Pancreas (tissue), 10 donors: ENCODE measurements at regions not wholly inside any gene's neighbourhood (a gene's known extent, or its start where the extent isn't known, plus 50 kb on each side); places are given as distances from the start of the nearest gene placed in this dataset.

Source experiments
- ATAC-seq, 4 donors: fragments of 200-7000 bp; cut with Tn5 transposase; one replicate each; pipeline versions ENCODE4 v1.8.0 to v1.9.1; 2020; ENCODE audit warnings: mild to moderate bottlenecking in 4 of 4, moderate library complexity in 4 of 4
- DNase-seq, 6 donors: peaks; one replicate each; pipeline ENCODE4 v3.0.0-alpha.2; 2020
- FAIRE-seq: peaks from 2 replicates; lab custom pipeline; 2012; peaks lifted over from hg19 to GRCh38; lab: Jason Lieb, UNC
- H3K27ac ChIP-seq, 4 donors: fragments of 200-600 bp; sonication (generic); 1 replicate in 3 of 4; 2 replicates in 1 of 4; pipeline versions ENCODE4 v1.5.0 to v1.8.0; 2020
- H3K27me3 ChIP-seq, 4 donors: fragments of 200-600 bp; one replicate each; pipeline ENCODE4 v1.8.0; 2021
- H3K36me3 ChIP-seq, 3 donors: fragments of 200-600 bp; sonication (generic) in 1 of 3; one replicate each; pipeline versions ENCODE4 v1.5.0 to v1.8.0; 2020 to 2021
- H3K4me1 ChIP-seq, 3 donors: fragments of 200-600 bp; one replicate each; pipeline ENCODE4 v1.8.0; 2021
- H3K4me3 ChIP-seq, 4 donors: fragments of 200-600 bp; sonication (generic) in 2 of 4; one replicate each; pipeline versions ENCODE4 v1.5.0 to v1.8.0; 2020 to 2021
- H3K9me3 ChIP-seq, 4 donors: fragments of 200-600 bp; one replicate each; pipeline ENCODE4 v1.8.0; 2021
- WGBS, 2 donors: extraction: QIAGEN DNeasy Blood & Tissue Kit; methylation state at CpG; one replicate each; pipeline ENCODE4 v1.1.7; 2013; 5-methylcytosine and 5-hydroxymethylcytosine counted together
- intact Hi-C, 3 donors: fragments of 100-400 bp; cut with DNase I; formaldehyde crosslinking; loops; one replicate each; pipeline versions ENCODE4 v1.11.1 to v1.14.2; 2022
- TF ChIP-seq, protein P1 (sequence below), 4 donors: fragments of 200-600 bp; sonication (generic) in 3 of 4; IDR thresholded peaks; one replicate each; pipeline versions ENCODE4 v1.5.0 to v1.8.0; 2021; ENCODE audit warnings: antibody characterized with exemption in 4 of 4
- donor health status: healthy with polysubstance abuse.
- donor health status: DM: no; HTN: no; CAD: no; lungs with moderate emphysema.
- donor health status: DM: no; HTN: no; CAD: no.
- donor health status: control.
- donor health status: control.
- donor health status: Bipolar disorder and iron deficiency.
- donor health status: DM: yes; HTN: yes; CAD: no.
- donor health status: DM: no; HTN: no; CAD: no.
- donor health status: DM: no; HTN: no; CAD: no.
- donor health status: DM: yes; HTN: yes; CAD: no.

DNA sequence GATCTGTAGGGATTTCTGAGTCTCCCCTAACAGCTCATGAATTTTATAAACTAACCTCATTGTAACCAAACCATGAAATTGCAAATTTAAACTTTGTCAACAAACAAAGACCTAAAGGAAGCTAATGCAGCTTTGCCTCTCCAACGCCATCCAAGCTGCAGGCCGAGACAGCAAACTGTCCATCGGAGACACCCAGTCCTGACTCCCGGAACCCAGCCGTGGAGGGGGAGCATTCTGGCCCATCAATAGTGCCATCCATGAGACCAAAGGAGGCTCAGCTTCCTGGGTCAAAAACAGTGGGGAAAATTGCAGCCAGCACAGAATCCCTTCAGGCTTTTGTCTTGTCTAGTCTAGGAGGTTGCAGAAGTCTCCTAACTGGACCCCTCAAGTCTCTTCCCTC, 147.6 kb upstream of the OPCML start:
- Histone ChIP-seq H3K4me3 (no peak overlapping the region), H3K27me3 (peaks cover 0 to 8% (median 0%) of the 10 kb centered on the region in 4 donors), H3K27ac (no peak overlapping the region), H3K36me3 (no peaks in the 10 kb centered on the region), H3K9me3 (no peaks in the 10 kb centered on the region), H3K4me1 (no peaks in the 10 kb centered on the region)
- intact Hi-C loops: no loop called here
- 68 to 84% methylated on average over 5 of the region's 5 CpGs for WGBS, 2 donors
- TF ChIP-seq, protein P1, sequence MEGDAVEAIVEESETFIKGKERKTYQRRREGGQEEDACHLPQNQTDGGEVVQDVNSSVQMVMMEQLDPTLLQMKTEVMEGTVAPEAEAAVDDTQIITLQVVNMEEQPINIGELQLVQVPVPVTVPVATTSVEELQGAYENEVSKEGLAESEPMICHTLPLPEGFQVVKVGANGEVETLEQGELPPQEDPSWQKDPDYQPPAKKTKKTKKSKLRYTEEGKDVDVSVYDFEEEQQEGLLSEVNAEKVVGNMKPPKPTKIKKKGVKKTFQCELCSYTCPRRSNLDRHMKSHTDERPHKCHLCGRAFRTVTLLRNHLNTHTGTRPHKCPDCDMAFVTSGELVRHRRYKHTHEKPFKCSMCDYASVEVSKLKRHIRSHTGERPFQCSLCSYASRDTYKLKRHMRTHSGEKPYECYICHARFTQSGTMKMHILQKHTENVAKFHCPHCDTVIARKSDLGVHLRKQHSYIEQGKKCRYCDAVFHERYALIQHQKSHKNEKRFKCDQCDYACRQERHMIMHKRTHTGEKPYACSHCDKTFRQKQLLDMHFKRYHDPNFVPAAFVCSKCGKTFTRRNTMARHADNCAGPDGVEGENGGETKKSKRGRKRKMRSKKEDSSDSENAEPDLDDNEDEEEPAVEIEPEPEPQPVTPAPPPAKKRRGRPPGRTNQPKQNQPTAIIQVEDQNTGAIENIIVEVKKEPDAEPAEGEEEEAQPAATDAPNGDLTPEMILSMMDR (IDR thresholded peaks at IDR 0.05): no peak
- no peak for ATAC-seq
- FAIRE-seq: no peak
- DNase-seq: no peak

- H3K27ac ChIP-seq: no peak overlapping the region
- no peak overlapping the region for H3K4me3 ChIP-seq
- no peaks in the 10 kb centered on the region for H3K9me3 ChIP-seq
- H3K27me3 ChIP-seq: peaks cover 0 to 8% (median 0%) of the 10 kb centered on the region in 4 donors
- TF ChIP-seq, protein P1 (IDR thresholded peaks at IDR 0.05): no peak
- intact Hi-C loops: no loop called here
- DNase-seq (no peak), ATAC-seq (no peak), FAIRE-seq (no peak)
- WGBS, 2 donors: 70 to 80% methylated on average over 2 of the region's 2 CpGs
- H3K4me1 ChIP-seq: no peaks in the 10 kb centered on the region
- no peaks in the 10 kb centered on the region for H3K36me3 ChIP-seq
Measured at GRCh38 chr11:133678191-133678590, 145.9 kb upstream of the OPCML start.

GRCh38 chr11:133677387-133677786, 145.1 kb upstream of the OPCML start:
- WGBS, 2 donors: 25 to 29% methylated on average over 3 of the region's 3 CpGs
- TF ChIP-seq, protein P1 (IDR thresholded peaks at IDR 0.05): no peak
- intact Hi-C loops: no loop called here
- FAIRE-seq: no peak
- no peak for ATAC-seq
- H3K9me3 ChIP-seq: no peaks in the 10 kb centered on the region
- H3K36me3 ChIP-seq: no peaks in the 10 kb centered on the region
- DNase-seq: no peak
- no peak overlapping the region for H3K4me3 ChIP-seq
- H3K27ac ChIP-seq: no peak overlapping the region
- H3K4me1 ChIP-seq: no peaks in the 10 kb centered on the region
- H3K27me3 ChIP-seq: peaks cover 0 to 8% (median 0%) of the 10 kb centered on the region in 4 donors

GRCh38 chr11:133676265-133676664, 144.0 kb upstream of the OPCML start:
- TF ChIP-seq, protein P1 (IDR thresholded peaks at IDR 0.05): no peak
- Histone ChIP-seq H3K4me1 (no peaks in the 10 kb centered on the region), H3K36me3 (no peaks in the 10 kb centered on the region), H3K9me3 (no peaks in the 10 kb centered on the region), H3K27ac (no peak overlapping the region), H3K4me3 (no peak overlapping the region), H3K27me3 (peaks cover 0 to 8% (median 0%) of the 10 kb centered on the region in 4 donors)
- no peak for ATAC-seq
- 68 to 82% methylated on average over 1 of the region's 1 CpG for WGBS, 2 donors
- no peak for DNase-seq
- no peak for FAIRE-seq
- intact Hi-C loops: no loop called here

DNA sequence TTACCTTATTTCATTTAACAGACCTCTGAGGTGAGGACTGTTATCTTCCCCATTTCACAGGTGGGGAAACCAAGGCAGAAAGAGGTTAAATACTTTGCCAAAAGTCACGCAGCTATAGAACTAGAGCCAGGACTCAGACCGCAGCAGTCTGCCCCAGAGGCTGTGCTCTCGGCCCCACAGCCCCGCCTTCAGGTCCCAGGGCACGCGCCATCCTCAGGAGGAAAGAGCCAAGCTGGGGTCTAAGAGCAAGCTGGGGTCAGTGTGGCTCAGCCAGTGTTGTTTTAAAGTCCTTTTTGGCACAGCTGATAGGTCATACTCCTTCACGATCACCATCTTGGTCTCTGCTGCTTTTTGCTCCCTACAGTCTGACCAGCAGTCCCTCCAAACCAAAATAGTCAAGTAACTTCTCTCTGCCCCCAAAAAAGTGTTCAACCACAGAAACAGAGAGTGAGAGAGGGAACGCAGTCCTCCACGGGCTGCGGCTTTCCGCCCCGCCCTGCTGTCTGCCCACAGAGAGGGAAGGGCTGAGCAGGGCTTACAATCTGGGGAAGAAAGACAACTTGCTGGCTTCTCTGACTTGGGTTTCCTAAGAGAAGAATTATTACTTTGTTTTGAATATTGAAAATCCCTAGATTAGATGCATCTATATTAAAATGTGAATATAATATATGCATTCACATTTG, 137.2 kb upstream of the OPCML start:
- Histone ChIP-seq H3K4me1 (no peaks in the 10 kb centered on the region), H3K36me3 (no peaks in the 10 kb centered on the region), H3K9me3 (no peaks in the 10 kb centered on the region), H3K4me3 (no peak overlapping the region), H3K27ac (no peak overlapping the region), H3K27me3 (peaks cover 0 to 3% (median 0%) of the 10 kb centered on the region in 4 donors)
- intact Hi-C loops: no loop called here
- DNase-seq: no peak
- ATAC-seq: no peak
- TF ChIP-seq, protein P1 (IDR thresholded peaks at IDR 0.05): no peak
- WGBS, 2 donors: 51 to 53% methylated on average over 12 of the region's 12 CpGs
- FAIRE-seq: no peak
